Activated naive CD4-positive, alpha-beta T cell treated with Interleukin-2 at 50 U/mL for 16 hours (primary cell): ENCODE measurements at regions not wholly inside any gene's neighbourhood (a gene's known extent, or its start where the extent isn't known, plus 50 kb on each side); places are given as distances from the start of the nearest gene placed in this dataset.
"Not testable (repeated sequence)": the region's sequence is repeated elsewhere in the genome, so short reads cannot be mapped to it uniquely, and the experiment has no call there.

Experiments
- DNase-seq: peaks from one replicate; pipeline ENCODE4 v3.0.0-alpha.2; 2020

DNA sequence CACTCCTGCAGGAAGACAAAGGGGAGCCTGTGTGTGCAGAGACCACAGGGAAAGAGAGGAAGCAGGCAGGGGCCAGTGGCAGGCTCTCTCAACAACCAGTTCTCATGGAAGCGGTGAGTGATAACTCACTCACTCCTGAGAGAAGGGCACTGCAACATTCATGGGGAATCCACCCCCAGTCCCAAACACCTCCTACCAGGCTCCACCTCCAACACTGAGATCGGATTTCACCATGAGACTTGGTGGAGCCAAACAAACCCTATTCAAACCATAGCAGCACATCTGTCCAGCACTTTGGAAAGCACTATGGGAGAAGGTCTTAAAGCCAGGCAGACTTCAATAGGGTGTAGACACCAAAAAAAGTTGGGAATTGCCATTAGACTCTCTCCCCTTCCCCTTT is 345.7 kb upstream of the SPRED2 start:
- no peak for DNase-seq

DNA sequence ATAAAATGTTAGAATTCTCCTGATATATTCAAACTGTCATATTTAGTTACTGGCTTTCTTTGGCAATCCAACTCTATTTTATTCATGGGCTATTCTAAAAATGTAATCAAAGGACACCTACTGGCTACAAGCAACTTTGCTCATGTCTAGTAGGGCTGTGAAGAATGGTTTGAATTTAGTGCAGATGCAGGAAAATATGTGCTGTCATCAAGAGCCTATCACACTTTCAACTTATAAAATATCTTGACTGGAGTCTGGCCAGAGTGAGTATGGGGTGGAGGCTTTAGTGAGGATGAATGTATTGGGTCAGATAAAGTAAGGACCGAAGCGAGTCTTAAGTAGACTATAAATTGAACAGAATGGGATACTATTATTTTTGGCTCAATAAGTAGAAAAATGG is 343.4 kb upstream of the SPRED2 start:
- no peak for DNase-seq

DNA sequence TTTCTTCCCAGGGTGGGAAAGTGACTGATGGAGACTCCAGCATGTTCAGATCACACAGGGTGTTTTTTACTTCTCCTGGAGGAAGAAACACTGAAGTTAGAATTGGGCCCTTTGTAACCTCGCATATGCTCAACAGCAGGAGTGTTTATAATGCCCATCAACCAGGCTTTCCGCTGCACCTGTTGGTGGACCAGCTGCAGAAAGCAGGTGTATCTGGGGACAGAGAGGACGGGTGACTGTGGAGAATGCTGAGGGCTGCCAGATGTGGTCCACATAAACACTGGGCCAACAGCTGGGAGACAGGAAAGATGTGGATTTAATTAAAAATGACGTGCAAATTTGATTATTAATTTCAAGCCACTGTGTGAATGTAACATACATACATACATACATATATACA is 335.5 kb upstream of the SPRED2 start:
- DNase-seq = no peak

DNA sequence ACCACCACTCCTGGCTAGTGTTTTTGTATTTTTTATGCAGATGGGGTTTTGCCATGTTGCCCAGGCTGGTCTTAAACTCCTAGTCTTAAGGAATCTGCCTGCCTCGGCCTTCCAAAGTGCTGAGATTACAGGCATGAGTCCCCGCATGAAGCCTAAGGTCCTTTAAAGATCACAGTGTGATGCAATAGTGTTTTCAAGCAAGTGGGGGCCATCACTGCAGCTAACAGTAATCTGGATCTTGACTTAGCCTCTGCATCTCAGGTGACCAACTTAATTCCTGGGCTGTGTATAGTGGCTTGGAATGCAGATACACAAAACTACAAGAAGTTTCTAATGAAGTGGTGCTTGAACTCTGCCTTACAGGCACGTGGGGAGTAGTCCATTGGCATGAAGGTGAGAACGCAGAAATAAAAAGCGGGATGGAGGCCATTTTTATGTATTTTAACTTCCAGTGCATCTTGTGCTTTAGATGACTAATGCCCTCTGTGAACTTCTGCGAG is 334.4 kb upstream of the SPRED2 start:
- no peak for DNase-seq

DNA sequence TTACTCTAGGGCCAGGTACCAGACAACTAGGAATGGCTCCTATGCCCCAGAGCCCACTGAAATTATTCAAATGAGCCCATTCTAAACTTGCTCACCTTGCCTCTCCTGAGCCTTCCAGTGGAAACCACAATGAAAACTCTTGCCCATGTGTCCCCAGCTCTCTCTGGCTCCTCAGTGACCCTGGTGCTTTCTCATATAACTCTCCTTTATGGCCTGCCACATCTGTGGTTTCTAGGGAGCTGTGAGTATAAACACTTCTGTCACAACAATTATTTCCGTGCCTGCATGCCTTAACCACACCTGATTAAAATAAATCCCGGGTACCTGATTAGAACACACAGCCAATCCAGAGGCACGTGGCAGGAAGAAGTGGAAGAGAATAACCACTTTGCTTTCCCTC is 333.0 kb upstream of the SPRED2 start:
- no peak for DNase-seq

DNA sequence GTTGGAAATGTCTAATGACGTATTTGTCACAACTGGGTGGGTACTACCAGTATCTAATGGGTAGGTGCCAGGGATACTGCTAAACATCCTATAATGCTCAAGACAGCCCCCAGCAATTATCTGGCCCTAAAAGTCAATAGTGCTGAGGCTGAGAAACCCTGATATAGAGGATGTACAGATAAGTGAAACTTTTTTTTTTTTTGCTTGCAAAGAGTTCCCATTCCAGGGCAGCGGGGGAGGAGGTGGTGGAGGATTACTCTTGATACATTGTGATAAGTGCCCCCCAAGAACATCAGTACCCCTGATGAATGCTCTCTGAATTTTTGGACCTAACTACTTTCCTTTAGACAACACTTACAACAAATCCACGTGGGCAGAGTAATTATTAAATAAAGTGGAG is 329.7 kb upstream of the SPRED2 start:
- no peak for DNase-seq

DNA sequence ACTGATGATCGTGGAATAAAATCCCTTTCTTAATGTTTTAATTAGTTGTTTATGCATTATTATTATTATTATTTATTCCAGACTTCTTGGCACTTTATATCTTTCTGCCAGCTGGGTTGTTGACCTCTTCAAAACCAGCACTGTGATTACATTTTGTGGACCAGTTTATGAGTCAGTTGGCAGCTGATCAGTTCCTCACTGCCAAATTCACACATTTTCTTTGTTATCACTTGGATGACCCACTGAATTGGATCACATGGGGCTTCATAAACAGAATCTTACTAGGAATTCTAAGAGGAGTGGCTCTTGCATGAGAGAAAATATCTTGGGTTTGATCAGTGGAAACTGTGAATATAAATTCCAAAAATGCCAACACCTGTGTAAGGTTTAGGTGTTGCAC is 321.8 kb upstream of the SPRED2 start:
- DNase-seq = no peak

DNA sequence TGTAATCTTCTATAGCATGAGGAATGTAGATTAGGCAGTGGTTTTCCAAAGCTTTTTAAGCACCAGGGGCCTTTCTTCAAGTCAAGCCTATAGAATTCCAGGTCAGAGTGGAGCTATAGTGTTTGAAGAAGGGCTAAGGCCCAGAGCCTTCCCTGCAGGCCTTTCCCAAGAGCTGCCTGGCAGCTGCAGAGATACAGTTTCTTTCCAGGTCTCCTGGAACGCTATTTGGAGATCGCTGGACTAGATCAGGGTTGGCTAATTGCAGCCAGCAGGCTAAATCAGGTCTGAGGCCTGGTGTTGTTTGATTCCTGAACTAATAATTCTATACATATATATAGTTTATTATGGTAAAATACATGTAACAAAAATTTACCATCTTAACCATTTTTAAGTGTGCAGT is 319.0 kb upstream of the SPRED2 start:
- DNase-seq = no peak

DNA sequence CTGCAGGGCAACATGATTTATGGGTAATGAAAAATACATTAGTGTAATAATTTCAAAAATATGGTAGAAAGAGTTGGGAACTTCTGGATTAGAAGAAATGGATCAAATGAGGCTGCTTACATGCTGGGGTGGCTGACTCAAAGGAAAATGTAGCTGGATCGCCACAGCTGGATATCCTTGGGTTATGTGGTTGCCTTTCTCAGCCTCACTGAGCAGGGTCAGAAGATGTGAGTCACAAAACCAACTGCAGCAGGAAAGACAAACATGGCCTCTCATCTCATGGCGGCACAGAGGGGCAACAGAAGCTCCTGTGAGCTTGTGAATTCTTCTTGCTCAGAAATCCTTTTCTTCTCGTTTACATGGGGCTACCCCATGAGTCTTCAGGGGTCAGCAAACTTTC is 317.1 kb upstream of the SPRED2 start:
- no peak for DNase-seq

DNA sequence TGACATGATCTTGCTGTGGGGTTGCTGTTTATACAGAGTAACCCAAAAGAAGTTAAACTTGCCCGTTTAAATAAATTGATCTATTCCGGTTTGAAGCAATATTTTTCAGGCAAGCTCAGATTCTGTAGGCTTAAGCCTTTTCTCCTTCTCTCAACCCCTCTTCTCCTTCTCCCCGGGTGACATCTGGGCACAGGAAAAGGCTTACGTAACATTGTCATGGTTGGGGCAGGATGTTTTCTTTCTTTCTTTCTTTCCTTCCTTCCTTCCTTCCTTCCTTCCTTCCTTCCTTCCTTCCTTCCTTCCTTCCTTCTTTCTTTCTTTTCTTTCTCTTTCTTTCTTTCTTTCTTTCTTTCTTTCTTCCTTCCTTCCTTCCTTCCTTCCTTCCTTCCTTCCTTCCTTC is 315.5 kb upstream of the SPRED2 start:
- not testable (repeated sequence) for DNase-seq

DNA sequence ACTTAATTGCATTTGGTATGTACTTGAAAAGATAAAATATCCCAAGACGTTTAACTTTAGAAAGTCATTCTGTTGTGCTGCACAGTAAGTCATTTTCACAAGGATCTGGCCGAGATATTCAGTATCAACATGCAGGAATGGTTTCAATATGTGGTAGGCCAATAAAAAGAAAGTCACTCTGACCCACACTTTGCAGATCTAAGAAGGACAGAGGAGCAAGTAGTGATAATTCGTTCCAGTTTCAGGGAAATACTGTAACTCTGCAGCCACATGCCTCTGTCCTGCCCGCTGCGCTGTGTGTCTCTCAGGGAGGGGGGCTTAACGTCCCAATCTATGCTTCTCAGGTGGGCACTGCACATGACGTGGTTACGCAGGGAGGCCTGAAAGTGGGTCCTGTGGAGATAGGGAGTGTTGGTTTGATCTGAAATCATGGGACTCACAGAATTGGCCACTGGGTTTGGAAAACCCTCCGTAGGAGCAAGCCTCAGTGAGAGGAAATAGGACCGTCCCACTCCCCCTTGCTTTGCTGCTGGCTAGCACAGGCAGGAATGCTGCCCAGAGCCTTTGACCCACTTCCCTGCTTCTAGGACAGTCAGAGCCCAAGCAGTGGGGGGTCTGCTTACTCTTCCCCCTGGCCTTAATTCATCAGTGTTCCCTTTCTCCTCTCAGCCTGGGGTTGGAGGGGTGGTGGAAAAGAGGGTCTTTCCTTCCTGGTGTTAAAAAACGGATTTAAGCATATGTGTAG is 314.7 kb upstream of the SPRED2 start:
- DNase-seq = no peak

DNA sequence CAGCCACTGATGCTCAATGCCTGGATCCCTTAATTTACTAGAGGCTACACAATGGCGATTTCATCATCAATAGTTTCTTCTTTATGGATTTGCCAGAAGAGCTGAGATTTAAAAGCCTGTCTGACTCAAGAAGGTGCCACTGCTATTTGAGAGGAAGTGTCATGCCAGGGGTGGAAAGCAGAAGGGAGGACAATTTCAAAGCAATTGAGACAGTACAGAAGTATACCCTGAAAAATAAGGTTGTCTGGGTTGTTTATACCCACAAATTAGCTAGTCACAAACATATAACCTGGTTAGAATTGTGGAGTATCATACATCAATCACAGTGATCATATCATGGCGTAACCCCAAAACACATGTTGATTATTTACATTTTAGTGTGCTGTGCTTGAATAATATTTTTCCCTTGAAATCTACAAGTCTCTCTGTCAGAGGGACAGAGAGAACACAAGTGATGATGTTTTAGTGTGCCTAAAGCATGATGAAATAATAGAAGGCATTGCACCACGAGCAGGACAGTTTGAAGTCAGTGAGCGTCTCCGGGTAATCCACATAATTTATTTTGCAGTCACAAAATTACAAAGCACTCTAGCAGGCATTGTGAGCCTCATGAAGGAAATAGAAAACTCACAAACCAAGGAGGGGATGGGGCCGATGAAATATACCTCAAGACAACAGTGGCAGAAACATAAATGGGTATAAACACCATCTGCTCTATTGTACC is 312.2 kb upstream of the SPRED2 start:
- DNase-seq = no peak

DNA sequence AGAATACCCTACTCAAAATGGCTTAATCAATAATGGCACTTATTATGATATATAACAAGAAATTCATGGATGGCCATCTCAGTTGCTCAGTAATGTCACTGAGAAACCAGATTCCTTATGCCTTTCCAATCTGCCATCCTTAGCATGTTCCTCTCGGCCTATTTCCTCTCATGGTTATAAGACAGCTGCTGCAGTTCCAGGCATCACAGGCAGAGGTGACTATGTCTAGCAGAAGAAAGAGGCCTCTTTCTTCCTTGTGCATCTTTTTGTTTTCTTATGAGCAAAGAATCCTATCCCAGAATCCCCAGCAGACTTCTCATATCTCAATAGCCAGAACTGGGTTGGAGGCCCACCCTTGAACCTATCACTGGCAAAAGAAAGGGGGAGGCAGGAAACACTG is 310.6 kb upstream of the SPRED2 start:
- no peak for DNase-seq

DNA sequence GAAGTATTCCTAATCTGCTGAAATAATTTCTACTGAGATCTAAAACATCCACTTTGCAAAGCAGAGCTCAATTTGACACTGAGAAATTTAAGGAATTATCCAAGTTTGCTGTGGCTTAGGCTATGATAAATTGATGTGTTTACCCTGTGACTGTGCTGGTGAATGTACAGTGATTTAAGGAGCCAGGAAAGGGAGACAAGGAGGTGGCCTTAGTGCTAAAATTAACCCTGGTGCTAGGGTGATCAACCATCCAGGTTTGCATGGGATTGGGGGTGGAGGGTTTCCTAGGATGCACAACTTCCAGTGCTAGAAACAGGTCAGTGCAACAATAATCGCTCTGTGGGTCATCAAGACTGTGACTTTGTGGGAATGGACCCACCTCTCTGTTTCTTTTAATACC is 307.5 kb upstream of the SPRED2 start:
- DNase-seq = no peak

DNA sequence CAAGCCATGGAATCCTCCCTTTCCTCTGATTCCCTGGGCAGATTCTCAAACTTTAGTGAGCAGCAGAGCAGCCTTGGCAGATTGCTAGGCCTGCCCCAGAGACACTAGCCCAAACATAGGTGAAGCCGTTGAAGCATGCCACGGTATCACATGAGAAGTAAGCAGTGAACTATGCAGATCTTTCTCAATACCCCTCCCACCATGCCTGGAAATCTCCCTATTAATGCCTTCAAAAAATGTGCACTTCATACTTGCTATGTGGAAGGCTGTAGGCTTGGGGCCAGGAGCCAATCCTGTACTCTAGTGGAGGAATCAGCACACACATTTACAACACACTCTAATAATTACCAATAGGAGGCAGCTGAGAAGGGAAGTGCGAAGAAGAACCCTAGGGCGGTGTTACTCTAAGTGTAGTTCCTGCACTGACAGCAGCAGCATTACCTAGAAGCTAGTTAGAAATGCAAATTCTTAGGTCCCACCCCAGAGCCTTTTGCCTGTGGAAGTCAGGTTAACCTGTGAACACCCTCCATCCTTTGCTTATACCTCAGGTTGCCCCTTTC is 305.1 kb upstream of the SPRED2 start:
- DNase-seq = no peak

DNA sequence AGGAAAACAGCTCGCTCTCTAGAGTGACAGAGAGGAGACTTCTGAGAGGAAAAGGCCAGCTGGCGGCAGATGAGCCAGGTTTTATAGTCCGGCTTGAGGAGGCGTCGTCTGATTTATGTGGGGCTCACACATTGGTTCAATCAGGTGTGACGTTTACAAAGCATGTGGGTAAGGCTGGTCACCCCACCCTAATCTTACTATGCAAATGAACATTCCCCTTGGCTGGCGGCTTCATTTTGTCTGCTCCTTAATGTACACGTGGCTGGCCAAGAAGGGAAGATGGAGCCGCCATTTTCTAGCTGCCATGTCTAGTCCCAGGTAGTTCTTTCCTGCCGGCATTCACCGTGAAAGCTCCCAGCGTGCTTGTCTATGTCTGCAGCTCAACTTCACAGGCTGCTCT is 299.1 kb upstream of the SPRED2 start:
- no peak for DNase-seq

DNA sequence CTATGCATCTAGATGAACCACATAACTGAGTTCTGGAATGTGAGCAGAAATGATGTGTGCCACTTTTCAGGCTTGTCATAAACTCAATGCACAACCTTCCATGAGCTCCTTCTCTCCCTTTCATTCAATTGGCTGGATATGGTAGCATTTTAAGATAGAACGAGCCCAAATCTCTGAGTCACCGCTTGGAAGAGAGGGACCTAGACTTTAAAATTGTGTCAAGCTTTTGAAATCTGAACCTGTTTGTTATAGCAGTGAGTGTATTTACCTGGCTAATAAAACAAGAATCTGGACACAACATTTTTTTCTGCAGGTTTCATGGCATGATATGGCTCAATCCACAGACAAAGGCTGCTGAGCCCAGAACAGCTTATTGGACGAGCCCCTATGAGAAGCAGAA is 297.8 kb upstream of the SPRED2 start:
- DNase-seq = no peak

DNA sequence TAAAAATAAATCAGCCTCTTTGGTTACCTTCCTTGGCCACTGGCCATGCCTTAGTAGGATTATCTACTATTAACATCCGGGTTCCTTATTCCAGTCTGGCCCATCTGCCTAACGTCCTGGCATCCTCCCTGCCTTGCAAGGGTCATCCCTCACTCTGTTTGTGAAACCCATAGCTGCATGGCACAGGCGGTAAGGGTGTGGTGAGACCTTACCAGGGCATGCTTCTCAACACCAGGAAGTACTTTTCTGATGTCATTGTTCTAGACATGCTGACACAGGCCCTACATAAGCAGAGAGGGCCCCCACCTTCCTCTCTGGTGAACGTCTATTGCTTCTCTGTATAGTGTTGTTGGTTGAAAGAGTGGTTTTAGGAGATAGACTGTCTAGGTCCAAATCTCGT is 296.8 kb upstream of the SPRED2 start:
- DNase-seq = no peak

DNA sequence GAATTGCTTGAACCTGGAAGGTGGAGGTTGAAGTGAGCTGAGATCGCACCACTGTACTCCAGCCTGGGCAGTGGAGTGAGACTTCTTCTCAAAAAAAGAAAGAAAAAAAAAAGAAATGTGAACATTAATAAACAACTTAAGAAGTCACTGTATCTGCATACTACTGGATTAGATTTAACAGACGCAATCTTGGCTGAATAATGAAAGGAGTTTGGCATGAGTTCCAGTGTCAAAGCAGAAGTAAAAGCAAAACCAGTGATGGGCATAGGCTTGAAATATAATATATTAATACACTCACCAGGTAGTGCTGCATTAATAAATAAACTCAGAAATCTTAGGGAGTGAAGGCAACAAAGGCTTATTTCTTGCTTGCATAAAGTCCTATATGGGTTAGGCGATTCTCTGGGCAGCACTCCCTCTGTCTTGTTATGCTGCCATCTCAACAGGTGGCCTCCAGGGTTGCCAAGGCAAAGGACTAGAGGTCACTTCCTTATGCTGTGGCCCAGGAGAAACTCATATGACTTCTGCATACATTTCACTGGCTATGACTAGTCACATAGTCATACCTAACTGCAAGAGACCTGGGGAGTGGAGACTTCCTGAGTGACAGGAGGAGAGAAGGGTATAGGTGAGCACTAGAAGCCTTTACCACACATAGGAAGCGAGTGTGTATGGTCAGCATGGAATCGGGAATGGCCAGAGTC is 296.2 kb upstream of the SPRED2 start:
- DNase-seq = no peak

DNA sequence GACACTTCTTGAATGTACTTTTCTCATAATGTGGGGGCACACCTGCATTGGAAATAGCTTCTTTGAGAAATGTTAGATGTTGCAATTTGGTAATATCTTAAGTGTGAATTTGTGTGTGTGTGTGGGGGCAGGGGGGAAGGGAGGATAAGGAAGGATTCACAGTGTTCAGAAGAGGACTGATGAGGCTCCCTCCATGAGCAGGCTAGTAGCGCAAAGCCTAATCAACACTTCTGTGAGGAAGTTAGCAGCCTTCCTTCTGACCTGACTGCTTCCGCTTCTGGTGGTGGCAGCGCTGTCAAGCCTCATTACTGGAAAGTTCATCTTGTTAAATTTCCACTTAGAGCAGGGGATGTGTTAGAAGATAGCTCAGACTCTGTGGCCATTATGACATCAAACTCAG is 295.4 kb upstream of the SPRED2 start:
- no peak for DNase-seq

DNA sequence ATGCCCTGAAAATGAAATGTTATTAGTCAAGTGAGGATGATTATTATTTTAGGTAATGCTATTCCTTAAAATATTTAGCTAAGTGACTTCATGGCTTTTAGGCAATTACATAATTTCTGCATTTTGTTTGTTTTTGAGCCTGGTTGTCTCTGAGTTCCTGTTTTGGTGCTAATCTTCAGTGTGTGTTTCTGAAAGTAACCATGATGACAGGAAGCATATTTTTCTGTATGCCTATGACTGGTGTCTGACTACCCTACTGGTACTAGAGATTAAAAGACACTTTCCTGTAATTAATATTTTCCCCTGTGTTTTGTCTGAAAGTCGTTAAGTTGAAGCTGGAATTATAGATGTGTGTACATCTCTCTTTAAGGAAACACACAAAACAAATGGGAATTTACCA is 295.0 kb upstream of the SPRED2 start:
- DNase-seq = no peak

DNA sequence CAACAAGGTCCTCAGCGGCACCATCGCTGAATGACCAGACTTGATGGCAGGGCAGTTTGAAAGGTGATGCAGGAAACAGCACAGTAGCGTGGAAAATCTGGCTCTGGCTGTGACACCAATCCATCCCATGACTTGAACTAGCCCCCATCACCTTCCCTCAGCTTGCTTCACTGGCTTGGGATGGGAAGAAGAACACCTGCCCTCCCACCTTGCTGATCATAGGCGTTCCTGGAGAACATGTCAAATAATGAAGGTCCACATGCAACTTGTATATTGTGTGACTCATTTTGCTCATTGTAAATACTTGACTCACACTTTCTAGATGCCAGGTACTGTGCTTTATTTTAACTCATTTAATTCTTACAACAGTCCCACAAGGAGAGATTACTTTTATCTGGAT is 292.4 kb upstream of the SPRED2 start:
- DNase-seq = no peak

DNA sequence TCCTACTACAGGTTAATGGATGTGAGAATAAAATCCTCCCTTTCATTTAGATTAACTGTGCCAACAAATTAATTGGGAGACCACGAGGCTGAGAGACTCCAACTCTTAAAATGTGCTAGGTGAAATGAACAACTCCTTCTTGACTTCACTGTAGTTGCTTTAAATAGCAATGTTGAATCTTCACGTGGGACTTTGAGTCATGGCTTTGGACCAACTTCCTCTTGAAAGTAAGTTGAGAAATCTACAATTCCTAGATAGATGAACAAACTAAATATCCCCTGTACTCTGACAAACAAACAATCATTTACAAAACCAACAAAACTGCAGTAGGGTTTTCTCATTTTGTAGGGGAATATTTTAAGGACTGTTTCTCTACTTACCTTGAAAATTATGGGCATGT is 291.9 kb upstream of the SPRED2 start:
- no peak for DNase-seq
